HS-5 (cell line): ENCODE measurements at regions not wholly inside any gene's neighbourhood (a gene's known extent, or its start where the extent isn't known, plus 50 kb on each side); places are given as distances from the start of the nearest gene placed in this dataset.
"Not testable (repeated sequence)": the region's sequence is repeated elsewhere in the genome, so short reads cannot be mapped to it uniquely, and the experiment has no call there.

Experiments
- DNase-seq: peaks from one replicate; pipeline ENCODE4 v3.0.0-alpha.2; 2012; ENCODE audit warnings: low read depth

- no peak for DNase-seq
These were observed 161.7 kb downstream of the SPTSSA start for GRCh38 chr14:34300330-34300729.

DNA sequence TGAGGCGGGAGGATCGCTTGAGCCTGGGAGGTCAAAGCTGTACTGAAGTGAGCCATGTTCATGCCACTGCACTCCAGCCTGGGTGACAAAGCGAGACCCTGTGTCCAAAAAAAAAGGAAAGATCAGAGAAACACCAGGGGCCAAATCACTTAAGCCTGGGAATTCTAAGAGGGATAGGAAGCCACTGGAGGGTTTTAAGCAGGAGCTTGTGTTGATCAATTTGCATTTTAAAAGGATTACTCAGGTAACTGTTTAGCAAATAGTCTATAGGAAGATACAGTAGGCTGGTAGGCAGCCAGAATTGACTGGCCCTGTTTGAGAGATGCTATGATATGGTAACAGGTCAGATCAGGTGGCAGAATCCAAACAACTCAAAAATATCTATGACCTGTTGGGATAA is 162.7 kb downstream of the SPTSSA start:
- no peak for DNase-seq

DNA sequence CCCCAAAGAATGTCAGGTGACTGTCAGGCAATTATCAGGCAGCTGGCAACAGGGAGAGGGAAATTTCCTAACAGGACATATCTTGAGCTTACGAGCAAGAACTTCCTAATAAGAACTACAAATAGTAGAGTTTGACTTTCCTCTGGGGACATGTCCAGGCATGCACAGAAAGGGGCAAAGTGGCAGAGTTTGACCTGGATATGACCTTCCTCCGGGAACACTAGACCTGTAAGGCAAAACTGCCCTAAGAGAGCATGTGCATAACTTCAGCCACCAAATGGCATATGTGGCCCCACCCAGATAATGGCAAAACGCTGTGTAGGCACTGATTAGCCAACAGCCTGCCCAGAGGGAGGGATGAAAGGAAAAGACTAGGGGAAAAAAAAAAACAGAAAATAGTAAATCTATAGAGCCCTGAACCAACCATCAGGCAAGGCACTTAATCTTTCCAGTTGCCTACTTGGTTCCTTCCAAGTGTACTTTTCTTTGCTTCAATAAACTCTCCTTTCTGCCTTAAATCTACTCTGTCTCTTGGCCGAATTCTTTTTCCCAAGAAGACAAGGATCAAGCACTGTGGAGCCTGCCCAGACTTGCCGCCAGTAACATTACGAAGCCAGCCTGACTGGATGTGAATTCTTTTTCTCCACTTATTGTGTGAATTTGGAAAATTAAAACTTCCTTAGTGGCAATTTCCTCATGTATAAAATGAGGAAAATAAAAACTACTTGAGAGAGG is 164.1 kb downstream of the SPTSSA start:
- no peak for DNase-seq

DNA sequence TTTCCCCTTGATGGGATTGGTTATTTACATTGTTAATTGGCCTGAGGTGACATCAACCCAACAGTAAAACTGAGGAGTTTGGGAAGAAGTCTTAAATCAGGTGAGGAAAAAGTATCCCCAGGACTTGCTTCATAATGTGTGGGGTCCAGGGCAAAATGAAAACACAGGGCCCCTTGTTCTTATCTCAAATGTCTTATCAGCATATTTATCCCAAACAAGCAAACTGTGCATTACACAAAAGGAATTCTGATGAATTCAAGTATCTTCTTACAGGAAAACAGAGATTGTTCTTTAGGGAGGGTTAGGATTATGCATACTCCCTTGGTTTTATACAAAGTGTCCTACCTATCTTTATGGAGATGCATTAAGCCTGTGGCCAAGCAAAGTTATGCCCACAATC is 178.4 kb downstream of the SPTSSA start:
- no peak for DNase-seq

- no peak for DNase-seq
These were observed 184.8 kb downstream of the SPTSSA start for GRCh38 chr14:34277191-34277590.

GRCh38 chr14:34275530-34275929 is 186.5 kb downstream of the SPTSSA start:
- no peak for DNase-seq

GRCh38 chr14:34275078-34275477 is 187.0 kb downstream of the SPTSSA start:
- peak; percentile 14 for DNase-seq

DNA sequence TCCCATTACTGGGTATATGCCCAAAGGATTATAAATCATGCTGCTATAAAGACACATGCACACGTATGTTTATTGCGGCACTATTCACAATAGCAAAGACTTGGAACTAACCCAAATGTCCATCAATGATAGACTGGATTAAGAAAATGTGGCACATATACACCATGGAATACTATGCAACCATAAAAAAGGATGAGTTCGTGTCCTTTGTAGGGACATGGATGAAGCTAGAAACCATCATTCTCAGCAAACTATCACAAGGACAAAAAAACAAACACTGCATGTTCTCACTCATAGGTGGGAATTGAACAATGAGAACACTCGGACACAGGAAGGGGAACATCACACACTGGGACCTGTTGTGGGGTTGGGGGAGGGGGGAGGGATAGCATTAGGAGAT is 188.3 kb downstream of the SPTSSA start:
- DNase-seq = not testable (repeated sequence)

- no peak for DNase-seq
These were observed 191.7 kb downstream of the SPTSSA start for GRCh38 chr14:34270361-34270760.

DNA sequence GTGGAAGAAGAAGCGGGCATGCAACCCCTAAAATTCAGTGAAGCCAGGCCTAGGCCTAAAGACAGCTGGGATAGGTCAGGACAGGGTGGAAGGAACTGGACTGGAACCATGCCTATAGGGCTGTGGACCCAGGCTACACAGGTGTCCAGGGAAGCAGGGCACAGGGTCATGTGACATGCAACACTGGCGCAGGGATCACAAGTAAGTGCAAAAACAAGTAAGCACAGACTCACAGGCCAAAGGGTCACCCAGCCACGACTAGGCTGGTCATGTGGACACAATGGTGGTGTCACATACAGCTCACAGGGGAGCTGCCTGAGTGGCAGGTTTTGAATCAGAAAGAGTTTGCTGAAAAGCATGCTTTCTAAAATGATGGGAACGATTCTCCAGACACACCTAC is 195.7 kb downstream of the SPTSSA start:
- no peak for DNase-seq

DNA sequence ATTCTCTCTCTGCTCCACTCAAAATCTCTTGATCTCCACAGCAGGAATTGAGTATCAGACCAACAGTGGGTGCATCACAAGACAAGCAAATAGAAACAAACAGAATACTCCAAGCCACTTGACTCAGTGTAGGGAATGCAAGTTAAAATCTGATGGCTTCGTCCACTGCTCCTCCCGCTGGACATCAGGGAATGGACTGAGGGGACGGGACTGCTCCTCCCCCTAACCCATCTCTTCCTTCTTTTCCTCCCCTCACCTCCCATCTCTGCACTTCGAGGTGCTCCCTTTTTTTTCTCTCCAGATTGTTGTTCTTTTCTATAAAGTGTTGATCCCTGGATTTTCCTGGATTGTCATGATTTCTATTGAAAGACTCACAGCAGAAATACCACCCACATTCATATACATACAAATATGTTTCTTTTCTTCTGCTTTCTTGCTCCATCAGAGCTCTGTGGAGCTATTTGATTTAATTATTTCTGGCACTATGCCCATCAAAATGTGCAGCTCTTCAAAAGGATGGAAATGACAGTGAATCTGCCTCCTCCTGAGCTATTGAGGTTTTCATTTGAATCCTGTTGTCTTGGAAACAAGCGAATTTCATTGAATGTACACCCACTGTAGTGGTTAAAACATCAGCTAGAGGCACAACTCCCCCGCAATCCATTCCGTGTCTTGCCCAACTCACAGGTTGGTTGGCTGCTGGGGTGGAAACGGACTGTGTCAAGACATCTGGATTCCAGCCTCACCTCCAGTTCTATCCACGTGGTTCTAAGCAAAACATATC is 199.7 kb downstream of the SPTSSA start:
- DNase-seq = no peak

DNA sequence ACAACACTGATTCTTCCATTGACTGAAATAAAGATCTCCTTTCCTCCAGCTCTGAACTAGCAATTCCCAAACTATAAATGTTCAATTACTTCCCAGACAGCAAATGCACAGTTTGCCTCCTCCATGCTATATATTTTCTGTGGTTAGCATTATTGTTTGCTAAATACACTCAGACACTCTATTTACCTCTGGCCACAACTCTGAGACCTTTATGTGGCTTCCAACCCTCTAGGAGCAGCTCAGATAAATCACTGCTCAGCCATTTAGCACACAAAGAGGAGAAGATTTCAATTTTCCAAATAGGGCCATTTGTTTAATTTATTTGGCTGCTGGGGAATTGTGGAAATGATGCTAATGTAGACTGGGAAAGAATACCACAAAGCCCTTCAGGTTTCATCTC is 202.0 kb downstream of the SPTSSA start:
- no peak for DNase-seq

DNA sequence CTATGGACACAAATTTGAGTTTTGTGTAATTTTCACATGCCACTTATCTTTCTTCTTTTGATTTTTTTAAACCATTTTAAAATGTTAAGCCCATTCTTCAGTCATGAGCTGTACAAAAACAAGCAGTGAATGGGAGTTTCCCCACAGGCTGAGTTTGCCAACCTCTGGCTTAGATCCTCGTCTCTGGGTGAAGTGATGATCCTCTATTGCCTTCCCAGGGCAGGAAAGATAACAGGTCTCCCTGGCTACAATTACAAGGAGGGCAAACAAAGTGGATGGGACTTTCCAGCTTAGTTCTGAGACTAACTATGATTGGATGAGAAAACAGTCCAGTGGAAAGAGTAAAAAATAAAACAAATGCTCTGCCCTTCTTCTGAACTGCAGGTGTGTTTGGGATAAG is 203.7 kb downstream of the SPTSSA start:
- DNase-seq = no peak

GRCh38 chr14:34257505-34257904 is 204.5 kb downstream of the SPTSSA start:
- no peak for DNase-seq

DNA sequence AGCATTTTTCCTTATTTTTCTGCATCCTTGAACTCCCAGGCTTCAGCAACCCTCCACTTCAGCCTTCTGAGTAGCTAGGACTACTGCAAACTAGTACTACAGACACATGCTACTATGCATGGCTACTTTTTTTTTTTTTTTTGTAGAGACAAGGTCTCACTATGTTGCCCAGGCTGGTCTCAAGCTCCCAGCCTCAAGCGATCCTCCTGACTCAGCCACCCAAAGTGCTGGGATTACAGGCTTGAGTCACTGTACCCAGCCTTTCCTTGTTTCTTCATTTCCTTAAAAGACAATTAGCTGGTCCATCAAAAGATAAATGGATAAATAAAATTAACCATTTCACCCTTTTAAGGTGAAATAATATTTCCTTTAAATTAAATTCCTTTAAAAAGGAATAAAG is 205.8 kb downstream of the SPTSSA start:
- DNase-seq = no peak

- DNase-seq = no peak
These were observed 207.5 kb downstream of the SPTSSA start for GRCh38 chr14:34254571-34254970.

- no peak for DNase-seq
These were observed 208.0 kb downstream of the SPTSSA start for GRCh38 chr14:34254031-34254430.

- no peak for DNase-seq
These were observed 209.8 kb downstream of the SPTSSA start for GRCh38 chr14:34252227-34252626.

DNA sequence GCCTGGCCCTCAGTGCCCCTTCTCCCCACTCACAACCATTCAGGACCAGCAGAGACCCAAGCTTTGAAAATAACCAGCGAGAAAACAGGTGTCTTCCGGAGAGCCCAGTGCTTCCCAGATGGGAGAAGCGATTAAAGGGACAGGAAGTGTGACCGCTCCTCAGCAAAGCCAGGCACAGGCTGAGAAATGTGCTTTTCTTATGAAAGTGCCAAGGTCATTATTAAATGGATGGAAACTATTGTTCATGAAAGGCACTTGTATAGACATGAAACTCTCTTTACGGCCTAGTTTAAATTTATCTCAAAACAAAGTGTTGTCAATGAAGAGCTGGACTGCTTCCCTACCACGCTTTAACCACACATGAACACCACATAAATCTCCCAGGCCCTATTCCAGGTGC is 210.4 kb downstream of the SPTSSA start:
- DNase-seq = no peak

GRCh38 chr14:34250959-34251358 is 211.1 kb downstream of the SPTSSA start:
- DNase-seq = no peak

GRCh38 chr14:34247605-34248004 is 214.4 kb downstream of the SPTSSA start:
- DNase-seq = no peak

DNA sequence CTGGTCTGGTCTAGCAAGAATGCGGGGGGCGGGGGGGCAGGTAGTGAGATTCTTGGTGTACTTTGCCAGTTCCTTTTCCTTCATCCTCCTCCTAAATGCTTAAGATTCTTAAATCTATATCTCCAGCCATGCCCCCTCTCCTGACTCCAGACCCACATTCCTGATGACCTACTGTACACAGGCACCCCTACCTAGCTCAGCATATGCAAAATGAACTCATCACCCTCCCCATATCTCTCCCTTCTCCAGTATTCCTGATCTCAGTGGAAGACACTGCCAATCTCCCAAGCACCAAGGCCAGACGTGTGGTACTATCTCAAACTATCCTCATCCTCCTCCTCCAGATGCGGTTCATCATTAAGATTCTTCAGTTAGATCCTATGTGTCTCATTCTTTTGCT is 215.8 kb downstream of the SPTSSA start:
- DNase-seq = no peak

GRCh38 chr14:34243401-34243800 is 218.6 kb downstream of the SPTSSA start:
- no peak for DNase-seq

GRCh38 chr14:34243001-34243400 is 219.0 kb downstream of the SPTSSA start:
- no peak for DNase-seq
